A549 (cell line): ENCODE measurements at regions not wholly inside any gene's neighbourhood (a gene's known extent, or its start where the extent isn't known, plus 50 kb on each side); places are given as distances from the start of the nearest gene placed in this dataset.

Source experiments
- ATAC-seq, 2 experiments: fragments of 200-7000 bp in 1 of 2; fragments of >200 bp in 1 of 2; cut with Nextera tagmentation in 1 of 2; cut with Tn5 transposase in 1 of 2; 3 replicates each; pipeline versions ENCODE4 v1.8.0 to v1.9.1; 2018 to 2020; ENCODE audit warnings: mild to moderate bottlenecking in 1 of 2, moderate library complexity in 1 of 2
- CTCF ChIA-PET: fragments of 300-600 bp; sonication (Branson Sonifier 250); formaldehyde crosslinking; extraction: SDS; loops from one replicate; lab custom pipeline; 2021; ENCODE audit warnings: antibody characterized with exemption, inconsistent platforms; lab: Yijun Ruan, JAX
- POLR2A ChIA-PET: fragments of 350-600 bp; formaldehyde crosslinking; extraction: SDS; loops from one replicate; lab custom pipeline; 2021; ENCODE audit warnings: antibody characterized with exemption, inconsistent platforms; lab: Yijun Ruan, JAX
- DNase-seq, 2 experiments: peaks; one replicate each; pipeline versions ENCODE4 v3.0.0 to v3.0.0-alpha.2; 2011 to 2016; ENCODE audit warnings: low read depth in 1 of 2, low spot score in 1 of 2
- FAIRE-seq: peaks from 2 replicates; lab custom pipeline; 2011; peaks lifted over from hg19 to GRCh38; lab: Jason Lieb, UNC
- H3K27ac ChIP-seq, 2 experiments: fragments of >200 bp; sonication (Bioruptor Twin); formaldehyde crosslinking; 3 replicates each; pipeline ENCODE4 v1.5.1; 2016 to 2017
- H3K4me1 ChIP-seq: fragments of >200 bp; sonication (Bioruptor Twin); formaldehyde crosslinking; 3 replicates; pipeline ENCODE4 v1.6.1; 2016
- H3K4me2 ChIP-seq: fragments of >200 bp; sonication (Bioruptor Twin); formaldehyde crosslinking; 3 replicates; pipeline ENCODE4 v1.6.1; 2016
- H3K4me3 ChIP-seq: fragments of >200 bp; sonication (Bioruptor Twin); formaldehyde crosslinking; 3 replicates; pipeline ENCODE4 v1.5.1; 2016
- H3K9me3 ChIP-seq: fragments of >200 bp; sonication (Bioruptor Twin); formaldehyde crosslinking; 3 replicates; pipeline ENCODE4 v1.6.1; 2016
- E2F6 ChIP-seq: IDR thresholded peaks from 2 replicates; pipeline ENCODE4 v1.6.1; 2012; ENCODE audit warnings: low read depth, borderline replicate concordance
- ELK1 ChIP-seq: fragments of 150-350 bp; IDR thresholded peaks from 2 replicates; pipeline ENCODE4 v1.6.1; 2014; ENCODE audit warnings: low read depth, mild to moderate bottlenecking, low read length
- FOXS1 ChIP-seq: fragments of 250-450 bp; sonication (Bioruptor Pico); IDR thresholded peaks from 2 replicates; pipeline ENCODE4 v1.5.0; 2020; ENCODE audit warnings: mild to moderate bottlenecking, moderate library complexity
- GATA3 ChIP-seq: IDR thresholded peaks from 2 replicates; pipeline ENCODE4 v1.6.1; 2012; ENCODE audit warnings: borderline replicate concordance
- HEYL ChIP-seq: fragments of 250-450 bp; sonication (Bioruptor Pico); IDR thresholded peaks from 2 replicates; pipeline ENCODE4 v1.8.0; 2021; ENCODE audit warnings: mild to moderate bottlenecking, moderate library complexity
- HMGXB4 ChIP-seq: fragments of 250-450 bp; sonication (Bioruptor Pico); IDR thresholded peaks from 2 replicates; pipeline ENCODE4 v1.5.0; 2021; ENCODE audit warnings: mild to moderate bottlenecking, moderate library complexity, borderline replicate concordance
- HOXB13 ChIP-seq: fragments of 250-450 bp; sonication (Bioruptor Pico); IDR thresholded peaks from 2 replicates; pipeline ENCODE4 v1.5.0; 2020; ENCODE audit warnings: low read depth, mild to moderate bottlenecking, moderate library complexity
- KDM5A ChIP-seq: fragments of 200-600 bp; sonication (generic); IDR thresholded peaks from 2 replicates; pipeline ENCODE4 v1.6.1; 2016; ENCODE audit warnings: antibody characterized with exemption, mild to moderate bottlenecking
- MAX ChIP-seq: IDR thresholded peaks from 2 replicates; pipeline ENCODE4 v1.6.1; 2012
- MAZ ChIP-seq: fragments of 150-350 bp; IDR thresholded peaks from 2 replicates; pipeline ENCODE4 v1.6.1; 2014; ENCODE audit warnings: antibody characterized with exemption, low read depth, low read length, borderline replicate concordance
- MYC ChIP-seq: IDR thresholded peaks from 2 replicates; pipeline ENCODE4 v1.6.1; 2012; ENCODE audit warnings: mild to moderate bottlenecking, inconsistent platforms, low read length, improper control_type of control experiment, borderline replicate concordance
- PBX3 ChIP-seq: IDR thresholded peaks from 2 replicates; pipeline ENCODE4 v1.6.1; 2012
- POLR2A ChIP-seq: IDR thresholded peaks from 2 replicates; pipeline ENCODE4 v1.6.1; 2012; ENCODE audit warnings: mild to moderate bottlenecking, low read length
- USF2 ChIP-seq: fragments of 450-650 bp; IDR thresholded peaks from 2 replicates; pipeline ENCODE4 v1.6.1; 2014; ENCODE audit warnings: antibody characterized with exemption
- ZC3H11A ChIP-seq: fragments of 450-650 bp; IDR thresholded peaks from 2 replicates; pipeline ENCODE4 v1.6.1; 2014; ENCODE audit warnings: antibody characterized with exemption, mild to moderate bottlenecking
- WGBS: methylation state at CpG from one replicate; pipeline ENCODE4 v1.1.6; 2017; ENCODE audit errors: missing lambda C conversion rate; 5-methylcytosine and 5-hydroxymethylcytosine counted together

GRCh38 chr3:99579246-99579645 lies 59.1 kb upstream of the COL8A1 start:
- Histone ChIP-seq H3K4me1 (no peaks in the 10 kb centered on the region), H3K27ac (no peak overlapping the region), H3K9me3 (no peaks in the 10 kb centered on the region), H3K4me3 (no peak overlapping the region), H3K4me2 (no peak overlapping the region)
- ChIA-PET CTCF (no interaction called here), POLR2A (no interaction called here)
- FAIRE-seq (no peak), ATAC-seq (no peak), DNase-seq (no peak)
- WGBS: 24% methylated on average over 4 of the region's 4 CpGs
- no peak for TF ChIP-seq E2F6
- TF ChIP-seq POLR2A: no peak
- no peak for TF ChIP-seq GATA3
- no peak for TF ChIP-seq MAZ
- no peak for TF ChIP-seq USF2

- FAIRE-seq: no peak
- ATAC-seq: no peak
- TF ChIP-seq HMGXB4 (CRISPR knock-in tag): no peak
- no peak for TF ChIP-seq HOXB13 (CRISPR knock-in tag)
- no peak for TF ChIP-seq MAZ
- no peak for TF ChIP-seq HEYL (CRISPR knock-in tag)
- no peak for TF ChIP-seq MYC
- no peak for TF ChIP-seq FOXS1 (CRISPR knock-in tag)
- TF ChIP-seq ELK1: no peak
- TF ChIP-seq ZC3H11A: no peak
- no peak for TF ChIP-seq MAX
- TF ChIP-seq USF2: no peak
- no peak for TF ChIP-seq KDM5A
- no peak for TF ChIP-seq PBX3
- H3K27ac ChIP-seq: no peak overlapping the region
- 48% methylated on average over 1 of the region's 1 CpG for WGBS
- ChIA-PET POLR2A (no interaction called here), CTCF (no interaction called here)
- no peaks in the 10 kb centered on the region for H3K4me1 ChIP-seq
- H3K9me3 ChIP-seq: no peaks in the 10 kb centered on the region
- DNase-seq: no peak
- H3K4me3 ChIP-seq: no peak overlapping the region
- no peak overlapping the region for H3K4me2 ChIP-seq
Observed at GRCh38 chr3:99578339-99578970, 59.9 kb upstream of the COL8A1 start.
